DND-41 (cell line): ENCODE measurements at regions not wholly inside any gene's neighbourhood (a gene's known extent, or its start where the extent isn't known, plus 50 kb on each side); places are given as distances from the start of the nearest gene placed in this dataset.

Source experiments
- ATAC-seq: fragments of 200-7000 bp; cut with Tn5 transposase; 3 replicates; pipeline ENCODE4 v1.9.1; 2021; ENCODE audit warnings: low read depth; ENCODE audit not compliant: insufficient read depth
- DNase-seq: peaks from one replicate; pipeline ENCODE4 v3.0.0-alpha.2; 2020
- H2AFZ ChIP-seq: 2 replicates; pipeline ENCODE4 v1.6.0; 2012; ENCODE audit warnings: low read depth, low read length
- H3K27ac ChIP-seq: 2 replicates; pipeline ENCODE4 v1.5.1; 2012; ENCODE audit warnings: low read length, inconsistent platforms
- H3K27me3 ChIP-seq: fragments of 200-600 bp; sonication (generic); 2 replicates; pipeline ENCODE4 v1.6.0; 2012; ENCODE audit warnings: low read length, mild to moderate bottlenecking, inconsistent platforms; ENCODE audit not compliant: insufficient read depth, poor library complexity
- H3K36me3 ChIP-seq: 2 replicates; pipeline ENCODE4 v1.5.1; 2012; ENCODE audit warnings: low read length, inconsistent platforms; ENCODE audit not compliant: insufficient read depth
- H3K4me1 ChIP-seq: 2 replicates; pipeline ENCODE4 v1.5.1; 2012; ENCODE audit warnings: mild to moderate bottlenecking, low read length; ENCODE audit not compliant: insufficient read depth
- H3K4me2 ChIP-seq: 2 replicates; pipeline ENCODE4 v1.6.0; 2012; ENCODE audit warnings: mild to moderate bottlenecking, moderate library complexity, low read length, inconsistent platforms; ENCODE audit not compliant: insufficient read depth
- H3K4me3 ChIP-seq, 2 experiments: fragments of 200-600 bp in 1 of 2; shearing (Covaris generic) in 1 of 2; 2 replicates each; pipeline ENCODE4 v1.5.1; 2012 to 2016; ENCODE audit warnings: inconsistent platforms in 2 of 2, low read length in 2 of 2, mild to moderate bottlenecking in 2 of 2, low read depth in 1 of 2, moderate library complexity in 1 of 2
- H3K79me2 ChIP-seq: 2 replicates; pipeline ENCODE4 v1.6.0; 2012; ENCODE audit warnings: low read length, inconsistent platforms; ENCODE audit not compliant: insufficient read depth
- H3K9ac ChIP-seq: 2 replicates; pipeline ENCODE4 v1.6.0; 2012; ENCODE audit warnings: low read depth, mild to moderate bottlenecking, inconsistent platforms, low read length, moderate library complexity
- H3K9me3 ChIP-seq: 2 replicates; pipeline ENCODE4 v1.5.1; 2012; ENCODE audit warnings: low read length, moderate library complexity, mild to moderate bottlenecking, inconsistent platforms; ENCODE audit not compliant: insufficient read depth, severe bottlenecking
- H4K20me1 ChIP-seq: 2 replicates; pipeline ENCODE4 v1.6.0; 2012; ENCODE audit warnings: low read length; ENCODE audit not compliant: insufficient read depth
- CTCF ChIP-seq: IDR thresholded peaks from 2 replicates; pipeline ENCODE4 v1.5.1; 2012; ENCODE audit warnings: borderline replicate concordance, low read length, moderate library complexity, mild to moderate bottlenecking; ENCODE audit not compliant: poor library complexity, severe bottlenecking; ENCODE audit errors: extremely low read depth
- EZH2 ChIP-seq: IDR thresholded peaks from 3 replicates; pipeline ENCODE4 v1.6.1; 2012; ENCODE audit warnings: borderline replicate concordance, low read depth, mild to moderate bottlenecking, moderate library complexity, low read length, inconsistent platforms; ENCODE audit not compliant: severe bottlenecking

GRCh38 chr2:144152817-144153271, 367.1 kb downstream of the ZEB2 start:
- Histone ChIP-seq H2AFZ (no peak overlapping the region), H3K27me3 (no peaks in the 10 kb centered on the region), H3K4me1 (no peaks in the 10 kb centered on the region), H3K36me3 (no peaks in the 10 kb centered on the region), H3K9ac (no peak overlapping the region), H3K79me2 (no peaks in the 10 kb centered on the region), H3K27ac (no peak overlapping the region), H3K4me2 (no peak overlapping the region), H3K4me3 (no peak overlapping the region), H3K9me3 (no peaks in the 10 kb centered on the region), H4K20me1 (no peaks in the 10 kb centered on the region)
- ATAC-seq: no peak
- no peak for TF ChIP-seq CTCF
- no peak for TF ChIP-seq EZH2
- DNase-seq: no peak

GRCh38 chr2:144151851-144152250, 368.1 kb downstream of the ZEB2 start:
- Histone ChIP-seq H3K9me3 (no peaks in the 10 kb centered on the region), H3K27ac (no peak overlapping the region), H3K36me3 (no peaks in the 10 kb centered on the region), H4K20me1 (no peaks in the 10 kb centered on the region), H3K9ac (no peak overlapping the region), H3K4me2 (no peak overlapping the region), H3K4me1 (no peaks in the 10 kb centered on the region), H3K79me2 (no peaks in the 10 kb centered on the region), H3K27me3 (no peaks in the 10 kb centered on the region), H3K4me3 (no peak overlapping the region), H2AFZ (no peak overlapping the region)
- no peak for ATAC-seq
- TF ChIP-seq CTCF: no peak
- no peak for TF ChIP-seq EZH2
- DNase-seq: no peak

GRCh38 chr2:144151405-144151804, 368.5 kb downstream of the ZEB2 start:
- Histone ChIP-seq H3K4me2 (no peak overlapping the region), H3K9me3 (no peaks in the 10 kb centered on the region), H3K36me3 (no peaks in the 10 kb centered on the region), H2AFZ (no peak overlapping the region), H3K27me3 (no peaks in the 10 kb centered on the region), H3K27ac (no peak overlapping the region), H3K79me2 (no peaks in the 10 kb centered on the region), H3K4me3 (no peak overlapping the region), H3K4me1 (no peaks in the 10 kb centered on the region), H4K20me1 (no peaks in the 10 kb centered on the region), H3K9ac (no peak overlapping the region)
- no peak for TF ChIP-seq EZH2
- TF ChIP-seq CTCF: no peak
- DNase-seq (no peak), ATAC-seq (no peak)

- H3K9ac ChIP-seq: no peak overlapping the region
- TF ChIP-seq CTCF (no peak), EZH2 (no peak)
- no peak for ATAC-seq
These were observed 372.6 kb downstream of the ZEB2 start for GRCh38 chr2:144147356-144147755.

More at GRCh38 chr2:144147356-144147755, 372.6 kb downstream of the ZEB2 start:
- Histone ChIP-seq H3K36me3 (no peaks in the 10 kb centered on the region), H3K4me1 (no peaks in the 10 kb centered on the region), H3K4me2 (no peak overlapping the region), H2AFZ (no peak overlapping the region), H3K27ac (no peak overlapping the region), H3K79me2 (no peaks in the 10 kb centered on the region), H3K27me3 (no peaks in the 10 kb centered on the region), H4K20me1 (no peaks in the 10 kb centered on the region), H3K4me3 (no peak overlapping the region), H3K9me3 (no peaks in the 10 kb centered on the region)
- DNase-seq: no peak
